ENCODE measurements at regions not wholly inside any gene's neighbourhood (a gene's known extent, or its start where the extent isn't known, plus 50 kb on each side); places are given as distances from the start of the nearest gene placed in this dataset.

- no peak for FAIRE-seq
Observed at GRCh38 chr4:17288151-17288550, 223.7 kb downstream of the QDPR start.

- no peak for FAIRE-seq
Observed at GRCh38 chr4:17286752-17287460, 225.0 kb downstream of the QDPR start.

GRCh38 chr4:17285747-17286146 is 226.1 kb downstream of the QDPR start:
- no peak for FAIRE-seq

GRCh38 chr4:17284323-17285175 is 227.3 kb downstream of the QDPR start:
- FAIRE-seq, result no peak

- no peak for FAIRE-seq
Observed at GRCh38 chr4:17283832-17284231, 228.1 kb downstream of the QDPR start.

- no peak for FAIRE-seq
Observed at GRCh38 chr4:17283251-17283650, 228.6 kb downstream of the QDPR start.

GRCh38 chr4:17280261-17281018 is 231.4 kb downstream of the QDPR start:
- no peak for FAIRE-seq

- no peak for FAIRE-seq
Observed at GRCh38 chr4:17276776-17277175, 235.1 kb downstream of the QDPR start.

- FAIRE-seq, result no peak
Observed at GRCh38 chr4:17275836-17276235, 236.1 kb downstream of the QDPR start.

- no peak for FAIRE-seq
Observed at GRCh38 chr4:17273047-17273446, 238.8 kb downstream of the QDPR start.

GRCh38 chr4:17272154-17272553 is 239.7 kb downstream of the QDPR start:
- FAIRE-seq, result no peak

GRCh38 chr4:17265653-17266052 is 246.2 kb downstream of the QDPR start:
- FAIRE-seq, result no peak

GRCh38 chr4:17265139-17265538 is 246.8 kb downstream of the QDPR start:
- no peak for FAIRE-seq

GRCh38 chr4:17260166-17260907 is 251.6 kb downstream of the QDPR start:
- FAIRE-seq, result no peak

- no peak for FAIRE-seq
Observed at GRCh38 chr4:17258106-17258505, 253.8 kb downstream of the QDPR start.

GRCh38 chr4:17252131-17252530 is 259.8 kb downstream of the QDPR start:
- FAIRE-seq, result no peak

GRCh38 chr4:17251101-17251500 is 260.8 kb downstream of the QDPR start:
- no peak for FAIRE-seq

- no peak for FAIRE-seq
Observed at GRCh38 chr4:17250591-17250990, 261.3 kb downstream of the QDPR start.

GRCh38 chr4:17246656-17247055 is 265.2 kb downstream of the QDPR start:
- FAIRE-seq, result no peak

GRCh38 chr4:17241835-17242234 is 270.1 kb downstream of the QDPR start:
- FAIRE-seq, result no peak

- FAIRE-seq, result no peak
Observed at GRCh38 chr4:17238633-17239032, 273.3 kb downstream of the QDPR start.

- no peak for FAIRE-seq
Observed at GRCh38 chr4:17236686-17237085, 275.2 kb downstream of the QDPR start.

- FAIRE-seq, result no peak
Observed at GRCh38 chr4:17234678-17235077, 277.2 kb downstream of the QDPR start.
